SK-N-SH (cell line): ENCODE measurements at regions not wholly inside any gene's neighbourhood (a gene's known extent, or its start where the extent isn't known, plus 50 kb on each side); places are given as distances from the start of the nearest gene placed in this dataset.

ENCODE experiments used
- CTCF ChIP-seq: fragments of 200-600 bp; sonication (generic); IDR thresholded peaks from 2 replicates; pipeline ENCODE4 v1.6.1; 2017; ENCODE audit warnings: antibody characterized with exemption, mild to moderate bottlenecking, moderate library complexity
- EP300 ChIP-seq, 2 experiments: IDR thresholded peaks; 2 replicates each; pipeline versions ENCODE4 v1.4.0 to v1.6.1; 2012; ENCODE audit warnings: borderline replicate concordance in 1 of 2, low read depth in 1 of 2, low read length in 1 of 2
- FOSL2 ChIP-seq: IDR thresholded peaks from 2 replicates; pipeline ENCODE4 v1.4.0; 2012; ENCODE audit warnings: low read depth, mild to moderate bottlenecking, moderate library complexity, borderline replicate concordance
- TAF1 ChIP-seq: IDR thresholded peaks from 2 replicates; pipeline ENCODE4 v1.6.1; 2012; ENCODE audit warnings: low read depth, mild to moderate bottlenecking, low read length, moderate library complexity, borderline replicate concordance
- TEAD4 ChIP-seq: IDR thresholded peaks from 2 replicates; pipeline ENCODE4 v1.4.0; 2012; ENCODE audit warnings: mild to moderate bottlenecking, borderline replicate concordance; ENCODE audit not compliant: insufficient read depth
- YY1 ChIP-seq: IDR thresholded peaks from 2 replicates; pipeline ENCODE4 v1.4.0; 2012; ENCODE audit warnings: low read depth, mild to moderate bottlenecking
- TF ChIP-seq, protein P1 (sequence below): IDR thresholded peaks from 2 replicates; pipeline ENCODE4 v1.4.0; 2012; ENCODE audit warnings: low read depth
- TF ChIP-seq, protein P2 (sequence below): IDR thresholded peaks from 2 replicates; pipeline ENCODE4 v1.6.1; 2012; ENCODE audit warnings: mild to moderate bottlenecking, low read depth, low read length, moderate library complexity

DNA sequence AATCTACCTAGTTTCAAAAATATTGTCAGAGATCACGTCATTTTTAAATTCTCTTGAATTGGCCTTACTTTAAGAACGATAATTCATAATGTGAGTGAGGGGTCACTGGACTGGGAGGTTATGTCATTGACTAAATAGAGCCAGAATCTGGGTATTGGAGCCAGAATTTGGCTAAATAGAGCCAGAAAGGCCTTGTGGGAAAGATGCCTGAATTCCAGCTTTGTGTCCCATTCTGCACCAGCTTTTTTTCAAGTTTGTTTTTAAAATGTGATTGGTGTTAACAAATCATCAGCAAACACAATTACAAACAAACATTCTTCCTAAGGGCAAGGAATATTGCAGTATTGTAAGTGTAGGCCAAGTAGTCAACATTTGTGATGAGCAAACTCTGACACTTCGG is 233.2 kb upstream of the PRKCQ start:
- TF ChIP-seq, protein P1, sequence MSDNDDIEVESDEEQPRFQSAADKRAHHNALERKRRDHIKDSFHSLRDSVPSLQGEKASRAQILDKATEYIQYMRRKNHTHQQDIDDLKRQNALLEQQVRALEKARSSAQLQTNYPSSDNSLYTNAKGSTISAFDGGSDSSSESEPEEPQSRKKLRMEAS, result no peak
- TF ChIP-seq EP300 (IDR thresholded peaks at IDR 0.05; ENCODE audit: borderline replicate concordance in 1 of 2, low read depth in 1 of 2, low read length in 1 of 2) (no peak), TAF1 (no peak), FOSL2 (no peak), YY1 (no peak), TEAD4 (no peak), CTCF (no peak)
- TF ChIP-seq, protein P2, sequence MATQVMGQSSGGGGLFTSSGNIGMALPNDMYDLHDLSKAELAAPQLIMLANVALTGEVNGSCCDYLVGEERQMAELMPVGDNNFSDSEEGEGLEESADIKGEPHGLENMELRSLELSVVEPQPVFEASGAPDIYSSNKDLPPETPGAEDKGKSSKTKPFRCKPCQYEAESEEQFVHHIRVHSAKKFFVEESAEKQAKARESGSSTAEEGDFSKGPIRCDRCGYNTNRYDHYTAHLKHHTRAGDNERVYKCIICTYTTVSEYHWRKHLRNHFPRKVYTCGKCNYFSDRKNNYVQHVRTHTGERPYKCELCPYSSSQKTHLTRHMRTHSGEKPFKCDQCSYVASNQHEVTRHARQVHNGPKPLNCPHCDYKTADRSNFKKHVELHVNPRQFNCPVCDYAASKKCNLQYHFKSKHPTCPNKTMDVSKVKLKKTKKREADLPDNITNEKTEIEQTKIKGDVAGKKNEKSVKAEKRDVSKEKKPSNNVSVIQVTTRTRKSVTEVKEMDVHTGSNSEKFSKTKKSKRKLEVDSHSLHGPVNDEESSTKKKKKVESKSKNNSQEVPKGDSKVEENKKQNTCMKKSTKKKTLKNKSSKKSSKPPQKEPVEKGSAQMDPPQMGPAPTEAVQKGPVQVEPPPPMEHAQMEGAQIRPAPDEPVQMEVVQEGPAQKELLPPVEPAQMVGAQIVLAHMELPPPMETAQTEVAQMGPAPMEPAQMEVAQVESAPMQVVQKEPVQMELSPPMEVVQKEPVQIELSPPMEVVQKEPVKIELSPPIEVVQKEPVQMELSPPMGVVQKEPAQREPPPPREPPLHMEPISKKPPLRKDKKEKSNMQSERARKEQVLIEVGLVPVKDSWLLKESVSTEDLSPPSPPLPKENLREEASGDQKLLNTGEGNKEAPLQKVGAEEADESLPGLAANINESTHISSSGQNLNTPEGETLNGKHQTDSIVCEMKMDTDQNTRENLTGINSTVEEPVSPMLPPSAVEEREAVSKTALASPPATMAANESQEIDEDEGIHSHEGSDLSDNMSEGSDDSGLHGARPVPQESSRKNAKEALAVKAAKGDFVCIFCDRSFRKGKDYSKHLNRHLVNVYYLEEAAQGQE, result no peak
